RWPE1 (cell line): ENCODE measurements at regions not wholly inside any gene's neighbourhood (a gene's known extent, or its start where the extent isn't known, plus 50 kb on each side); places are given as distances from the start of the nearest gene placed in this dataset.
A peak's percentile ranks its signal among the peaks of the same experiment; 100 is the strongest.

Source experiments
- CTCF ChIA-PET: fragments of 350-600 bp; sonication (Branson Sonifier 250); formaldehyde crosslinking; extraction: SDS; loops from one replicate; lab custom pipeline; 2021; lab: Yijun Ruan, JAX
- POLR2A ChIA-PET: fragments of 400-600 bp; formaldehyde crosslinking; extraction: SDS; loops from one replicate; lab custom pipeline; 2020; ENCODE audit warnings: antibody characterized with exemption; ENCODE audit not compliant: low non-redundant PET; lab: Yijun Ruan, JAX
- DNase-seq: peaks from one replicate; pipeline ENCODE4 v3.0.0; 2012; ENCODE audit warnings: low spot score
- H3K27ac ChIP-seq: fragments of 450-650 bp; 2 replicates; pipeline ENCODE4 v1.5.1; 2017
- CTCF ChIP-seq: fragments of 450-650 bp; conservative IDR thresholded peaks from 2 replicates; pipeline ENCODE4 v1.5.1; 2017; ENCODE audit warnings: low read depth, mild to moderate bottlenecking

- no peak overlapping the region; the same call in 1 of the 2 replicates for H3K27ac ChIP-seq
- TF ChIP-seq CTCF: no peak
- CTCF ChIA-PET: interaction anchor here (0.6 to 2.3 kb wide), 5 partner anchors 10 to 355 kb away, joined by 3 to 11 read pairs (median 5); no protein-coding TSS in a partner anchor
- POLR2A ChIA-PET: interaction anchor here (0.5 kb wide), 1 partner anchor 67 kb away, joined by 3 read pairs; no protein-coding TSS in a partner anchor
- no peak for DNase-seq
Measured at GRCh38 chr14:31926652-31927347, 150.3 kb upstream of the ARHGAP5 start.

- TF ChIP-seq CTCF: no peak
- ChIA-PET CTCF (interaction anchor here (0.6 to 2.3 kb wide), 3 partner anchors 12 to 327 kb away, joined by 3 to 11 read pairs (median 4); no protein-coding TSS in a partner anchor), POLR2A (no interaction called here)
- peak overlapping the region; percentile 81 for H3K27ac ChIP-seq
- peak; percentile 91 for DNase-seq
Measured at GRCh38 chr14:31927348-31927832, 149.7 kb upstream of the ARHGAP5 start.

GRCh38 chr14:31930070-31930469 is 147.0 kb upstream of the ARHGAP5 start:
- no peak overlapping the region for H3K27ac ChIP-seq
- no peak for TF ChIP-seq CTCF
- ChIA-PET CTCF (interaction anchor here (0.7 kb wide), 1 partner anchor 1348 kb away, joined by 3 read pairs; no protein-coding TSS in a partner anchor), POLR2A (no interaction called here)
- DNase-seq: no peak

GRCh38 chr14:31930493-31931240 is 146.4 kb upstream of the ARHGAP5 start:
- DNase-seq: no peak
- POLR2A ChIA-PET: no interaction called here
- CTCF ChIA-PET: interaction anchor here (0.7 kb wide), 1 partner anchor 1348 kb away, joined by 3 read pairs; no protein-coding TSS in a partner anchor

DNA sequence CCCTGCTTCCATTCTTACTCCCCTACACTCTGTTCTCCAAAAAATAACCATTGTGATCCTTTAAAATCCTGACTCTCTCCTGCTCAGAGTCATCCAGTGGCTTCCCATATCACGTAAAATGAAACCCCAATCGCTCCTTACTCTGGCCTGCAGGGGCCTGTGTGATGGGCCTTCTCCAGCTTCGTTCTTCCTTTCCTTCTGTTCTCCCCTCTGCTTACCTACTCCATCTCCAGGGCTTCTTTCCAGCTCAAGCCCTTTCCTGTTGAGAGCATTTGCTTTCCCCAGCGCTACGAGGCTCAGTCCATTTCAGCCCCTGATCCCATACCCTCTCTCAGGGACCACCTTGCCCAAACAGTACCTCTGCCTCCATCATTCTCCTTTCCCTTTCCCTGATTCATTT is 144.4 kb upstream of the ARHGAP5 start:
- no peak for DNase-seq
- POLR2A ChIA-PET: no interaction called here
- H3K27ac ChIP-seq: no peak overlapping the region
- CTCF ChIA-PET: interaction anchor here (0.6 kb wide), 1 partner anchor 138 kb away, joined by 3 read pairs; no protein-coding TSS in a partner anchor
- TF ChIP-seq CTCF: no peak

More at GRCh38 chr14:31930493-31931240, 146.4 kb upstream of the ARHGAP5 start:
- no peak for TF ChIP-seq CTCF
- H3K27ac ChIP-seq: no peak overlapping the region

DNA sequence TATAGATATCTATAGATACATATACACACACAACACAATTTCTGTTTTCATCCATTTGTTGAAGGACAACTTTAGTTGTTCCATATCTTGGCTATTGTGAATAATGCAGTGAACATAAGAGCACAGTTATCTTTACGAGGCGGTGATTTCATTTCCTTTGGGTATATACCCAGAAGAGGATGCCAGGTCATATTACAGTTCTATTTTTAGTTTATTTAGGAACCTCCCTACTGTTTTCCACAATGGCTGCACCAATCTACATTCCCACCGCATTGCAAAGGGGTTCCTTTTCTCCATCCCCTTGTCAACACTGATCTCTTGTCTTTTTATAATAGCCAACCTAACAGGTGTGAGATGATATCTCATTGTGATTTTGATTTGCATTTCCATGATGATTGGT is 143.4 kb upstream of the ARHGAP5 start:
- ChIA-PET POLR2A (no interaction called here), CTCF (no interaction called here)
- H3K27ac ChIP-seq: no peak overlapping the region
- no peak for DNase-seq
- TF ChIP-seq CTCF: no peak
